HG03571 (cell line): ENCODE measurements at regions not wholly inside any gene's neighbourhood (a gene's known extent, or its start where the extent isn't known, plus 50 kb on each side); places are given as distances from the start of the nearest gene placed in this dataset.
"Not testable (repeated sequence)": the region's sequence is repeated elsewhere in the genome, so short reads cannot be mapped to it uniquely, and the experiment has no call there.

Source experiments
- ATAC-seq: cut with Tn5 transposase; IDR thresholded peaks from one replicate; pipeline ENCODE4 v1.9.1; 2021; ENCODE audit not compliant: unreplicated experiment

DNA sequence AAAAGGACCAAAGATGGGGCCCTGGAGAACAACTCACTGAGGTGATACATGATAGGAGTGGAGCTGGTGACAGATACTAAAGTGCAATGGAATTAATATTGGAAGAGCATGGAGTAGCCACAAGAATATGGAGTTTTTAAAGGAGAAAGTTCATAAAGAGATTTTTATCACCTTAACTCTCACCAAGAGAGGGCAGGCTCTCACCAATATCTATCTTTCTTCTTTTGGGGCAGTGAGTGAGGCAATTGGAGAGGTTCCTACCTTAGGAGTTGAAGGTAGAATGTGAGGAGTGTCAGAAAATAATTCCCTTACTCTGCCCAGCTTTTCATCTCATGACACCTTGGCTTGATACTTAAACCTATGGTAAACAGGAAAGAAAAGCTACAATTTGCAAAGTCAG lies 233.7 kb upstream of the CWC22 start:
- no peak for ATAC-seq

GRCh38 chr2:180238729-180239128 lies 231.6 kb upstream of the CWC22 start:
- no peak for ATAC-seq

GRCh38 chr2:180236061-180236460 lies 229.0 kb upstream of the CWC22 start:
- not testable (repeated sequence) for ATAC-seq

DNA sequence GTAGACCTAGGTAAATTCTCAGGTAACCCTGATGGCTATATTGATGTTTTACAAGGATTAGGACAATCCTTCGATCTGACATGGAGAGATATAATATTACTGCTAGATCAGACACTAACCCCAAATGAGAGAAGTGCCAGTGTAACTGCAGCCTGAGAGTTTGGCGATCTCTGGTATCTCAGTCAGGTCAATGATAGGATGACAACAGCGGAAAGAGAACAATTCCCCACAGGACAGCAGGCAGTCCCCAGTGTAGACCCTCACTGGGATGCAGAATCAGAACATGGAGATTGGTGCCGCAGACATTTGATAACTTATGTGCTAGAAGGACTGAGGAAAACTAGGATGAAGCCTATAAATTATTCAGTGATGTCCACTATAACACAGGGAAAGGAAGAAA lies 228.4 kb upstream of the CWC22 start:
- ATAC-seq, result not testable (repeated sequence)

DNA sequence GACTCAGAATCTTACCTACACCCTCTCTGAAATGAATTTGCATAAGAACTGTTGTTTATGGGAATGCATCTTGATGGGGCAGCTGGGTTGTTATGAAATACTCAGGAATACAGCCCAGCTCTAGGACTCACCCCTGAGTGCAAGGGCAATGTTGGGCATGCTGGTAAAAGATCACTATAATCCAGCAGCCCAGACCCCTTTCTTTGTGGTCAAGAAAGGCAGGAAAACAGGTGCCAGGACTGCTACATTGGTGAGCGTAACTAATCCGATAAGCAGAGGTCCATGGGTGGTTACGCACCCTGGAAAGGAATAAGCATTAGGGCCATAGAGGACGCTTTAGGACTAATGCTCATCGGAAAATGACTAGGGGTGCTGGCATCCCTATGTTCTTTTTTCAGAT lies 227.9 kb upstream of the CWC22 start:
- not testable (repeated sequence) for ATAC-seq

DNA sequence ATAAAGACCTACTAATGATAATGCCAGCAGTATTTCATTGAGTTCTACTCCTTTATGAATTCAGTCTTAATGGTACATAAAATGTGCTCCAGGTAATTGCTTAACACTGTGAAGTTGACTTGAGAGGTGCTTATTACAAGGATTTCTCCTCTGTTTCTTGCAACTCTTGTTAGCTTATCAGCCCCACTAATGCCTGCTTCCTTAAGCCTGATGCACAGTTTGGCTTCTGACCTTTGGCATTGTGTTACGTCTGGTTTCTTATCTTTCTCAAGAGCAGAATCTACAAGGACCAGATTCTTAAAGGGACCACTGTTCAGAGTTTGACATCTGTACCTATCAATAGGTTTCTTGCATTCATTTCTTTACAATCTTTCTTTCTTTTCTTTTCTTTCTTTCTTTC lies 223.9 kb upstream of the CWC22 start:
- no peak for ATAC-seq

- ATAC-seq, result no peak
Measured at GRCh38 chr2:180227461-180227860, 220.4 kb upstream of the CWC22 start.

- ATAC-seq, result no peak
Measured at GRCh38 chr2:180225118-180225517, 218.0 kb upstream of the CWC22 start.

- ATAC-seq, result no peak
Measured at GRCh38 chr2:180222644-180223043, 215.5 kb upstream of the CWC22 start.

DNA sequence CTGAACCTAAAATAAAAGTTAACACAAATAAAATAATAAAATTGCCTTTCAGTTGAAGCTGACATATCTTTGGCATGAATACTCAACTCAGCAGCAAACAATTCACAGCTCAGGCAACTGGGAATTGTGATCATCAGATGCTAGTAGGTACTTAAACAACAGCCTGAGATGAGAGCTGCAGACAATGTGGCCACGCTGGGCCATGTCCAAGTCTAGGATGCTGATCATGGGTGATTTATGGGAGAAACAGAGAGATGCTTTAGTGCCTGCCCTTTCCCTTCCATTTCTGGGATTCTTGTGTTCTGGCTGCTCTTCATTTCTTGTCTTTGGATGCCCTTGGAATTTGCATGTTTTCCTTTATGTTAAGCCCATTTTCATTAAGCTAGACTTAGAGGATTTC lies 212.4 kb upstream of the CWC22 start:
- ATAC-seq, result no peak

DNA sequence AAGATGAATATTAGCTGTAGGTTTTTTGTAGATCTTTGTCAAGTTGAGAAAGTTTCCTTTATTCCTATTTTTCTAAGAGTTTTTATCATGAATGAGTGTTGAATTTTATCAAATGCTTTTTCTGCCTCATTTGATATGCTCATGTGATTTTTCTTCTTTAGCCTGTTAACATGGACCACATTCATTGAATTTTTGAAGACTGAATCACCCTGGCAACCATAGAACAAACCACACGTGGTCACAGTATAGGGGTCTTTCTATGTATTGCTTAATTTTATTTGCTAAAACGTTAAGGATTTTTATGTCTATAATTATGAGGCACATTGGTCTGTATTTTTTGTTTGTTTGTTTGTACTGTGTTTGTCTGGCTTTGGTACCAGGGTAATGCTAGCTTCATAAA lies 201.7 kb upstream of the CWC22 start:
- ATAC-seq, result no peak

GRCh38 chr2:180205621-180206235 lies 198.6 kb upstream of the CWC22 start:
- ATAC-seq, result no peak

GRCh38 chr2:180203972-180204371 lies 196.9 kb upstream of the CWC22 start:
- no peak for ATAC-seq

- no peak for ATAC-seq
Measured at GRCh38 chr2:180202467-180202951, 195.4 kb upstream of the CWC22 start.

- ATAC-seq, result no peak
Measured at GRCh38 chr2:180196419-180196977, 189.4 kb upstream of the CWC22 start.

DNA sequence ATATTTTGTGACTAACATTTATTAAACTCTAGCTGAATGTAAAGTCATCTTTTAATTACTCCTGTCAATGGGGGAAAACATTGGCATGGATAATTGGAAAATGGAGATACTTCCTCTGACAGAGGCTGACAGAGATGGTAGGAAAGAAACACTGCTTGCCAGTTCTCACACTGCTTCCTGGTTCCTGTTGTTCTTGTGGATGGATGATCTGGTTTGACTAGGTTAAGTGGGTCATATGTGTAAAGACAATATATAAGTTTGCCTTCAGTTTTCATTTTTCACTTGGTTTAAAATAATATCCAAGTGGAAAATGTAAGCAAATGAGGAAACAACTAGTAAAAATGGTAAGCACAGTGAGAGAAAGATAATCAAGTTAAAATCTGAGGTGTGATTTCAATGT lies 188.8 kb upstream of the CWC22 start:
- no peak for ATAC-seq

- ATAC-seq, result no peak
Measured at GRCh38 chr2:180191432-180192124, 184.5 kb upstream of the CWC22 start.

GRCh38 chr2:180190851-180191250 lies 183.8 kb upstream of the CWC22 start:
- ATAC-seq, result no peak

GRCh38 chr2:180187611-180188010 lies 180.5 kb upstream of the CWC22 start:
- ATAC-seq, result no peak

DNA sequence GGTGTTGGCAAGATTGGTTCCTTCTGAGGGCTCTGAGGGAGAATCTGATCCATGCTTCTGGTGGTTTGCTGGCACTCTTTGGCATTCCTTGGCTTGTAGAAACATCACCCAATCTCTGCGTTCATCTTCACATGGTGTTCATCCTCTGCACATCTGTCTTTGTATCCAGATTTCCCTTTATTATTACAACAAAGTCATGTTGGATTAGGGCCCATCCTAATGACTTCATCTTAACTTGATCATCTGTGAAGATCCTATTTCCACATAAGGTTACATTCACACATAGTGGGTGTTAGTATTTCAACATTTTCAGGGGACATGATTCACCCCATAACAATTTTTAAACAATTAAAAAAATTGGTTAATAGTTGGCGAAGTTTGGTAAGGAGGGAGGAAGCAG lies 177.4 kb upstream of the CWC22 start:
- ATAC-seq, result no peak

DNA sequence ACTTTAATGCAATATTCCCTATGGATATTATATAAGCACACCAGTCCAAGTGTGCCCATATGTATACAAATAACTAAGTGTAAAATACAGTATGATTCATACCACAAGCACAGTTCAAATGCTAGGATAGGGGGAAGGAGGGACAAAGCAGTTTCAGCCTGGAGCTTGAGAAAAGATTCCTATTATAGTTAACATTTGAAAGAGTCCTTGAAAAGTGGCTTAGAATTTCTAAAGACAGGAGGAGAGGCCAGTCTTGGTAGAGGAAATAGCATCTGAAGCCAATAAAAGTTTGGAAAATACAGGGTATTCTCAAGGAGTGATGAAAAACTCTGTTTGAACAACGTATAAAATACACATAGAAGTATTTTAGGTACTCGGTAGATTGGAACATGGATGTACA lies 173.4 kb upstream of the CWC22 start:
- no peak for ATAC-seq

- no peak for ATAC-seq
Measured at GRCh38 chr2:180177534-180177933, 170.4 kb upstream of the CWC22 start.
